Loucy (cell line): ENCODE measurements at regions not wholly inside any gene's neighbourhood (a gene's known extent, or its start where the extent isn't known, plus 50 kb on each side); places are given as distances from the start of the nearest gene placed in this dataset.

Experiments used
- EZH2phosphoT487 ChIP-seq: fragments of 200-600 bp; IDR thresholded peaks from 2 replicates; pipeline ENCODE4 v1.6.1; 2018; ENCODE audit warnings: antibody characterized with exemption, mild to moderate bottlenecking, moderate library complexity, borderline replicate concordance
- TF ChIP-seq, protein P1 (sequence below): fragments of 200-600 bp; sonication (generic); conservative IDR thresholded peaks from 2 replicates; pipeline ENCODE4 v1.5.1; 2014; ENCODE audit warnings: mild to moderate bottlenecking, antibody characterized with exemption, low read length

DNA sequence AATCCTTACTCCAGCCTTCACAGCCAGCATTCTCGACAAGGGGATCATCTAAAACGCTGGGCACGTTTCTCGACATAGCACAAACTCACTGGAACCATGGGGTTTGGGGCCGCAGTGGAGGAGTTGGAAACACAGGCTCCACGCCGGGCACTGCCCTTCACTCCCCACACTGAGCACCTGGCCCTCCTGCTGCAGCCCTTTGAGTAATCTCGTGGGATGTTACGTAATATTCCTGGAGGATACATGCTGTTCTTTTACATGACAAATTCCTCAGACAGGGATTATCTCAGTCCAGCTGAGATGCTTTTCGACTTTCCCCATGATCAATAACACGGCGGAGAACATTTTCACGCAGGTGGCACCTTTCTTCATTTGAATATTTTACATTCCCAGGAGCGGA, 408.0 kb downstream of the SHANK2 start:
- TF ChIP-seq, protein P1, sequence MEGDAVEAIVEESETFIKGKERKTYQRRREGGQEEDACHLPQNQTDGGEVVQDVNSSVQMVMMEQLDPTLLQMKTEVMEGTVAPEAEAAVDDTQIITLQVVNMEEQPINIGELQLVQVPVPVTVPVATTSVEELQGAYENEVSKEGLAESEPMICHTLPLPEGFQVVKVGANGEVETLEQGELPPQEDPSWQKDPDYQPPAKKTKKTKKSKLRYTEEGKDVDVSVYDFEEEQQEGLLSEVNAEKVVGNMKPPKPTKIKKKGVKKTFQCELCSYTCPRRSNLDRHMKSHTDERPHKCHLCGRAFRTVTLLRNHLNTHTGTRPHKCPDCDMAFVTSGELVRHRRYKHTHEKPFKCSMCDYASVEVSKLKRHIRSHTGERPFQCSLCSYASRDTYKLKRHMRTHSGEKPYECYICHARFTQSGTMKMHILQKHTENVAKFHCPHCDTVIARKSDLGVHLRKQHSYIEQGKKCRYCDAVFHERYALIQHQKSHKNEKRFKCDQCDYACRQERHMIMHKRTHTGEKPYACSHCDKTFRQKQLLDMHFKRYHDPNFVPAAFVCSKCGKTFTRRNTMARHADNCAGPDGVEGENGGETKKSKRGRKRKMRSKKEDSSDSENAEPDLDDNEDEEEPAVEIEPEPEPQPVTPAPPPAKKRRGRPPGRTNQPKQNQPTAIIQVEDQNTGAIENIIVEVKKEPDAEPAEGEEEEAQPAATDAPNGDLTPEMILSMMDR, result no peak
- no peak for TF ChIP-seq EZH2phosphoT487
